Keratinocyte (primary cell): ENCODE measurements at regions not wholly inside any gene's neighbourhood (a gene's known extent, or its start where the extent isn't known, plus 50 kb on each side); places are given as distances from the start of the nearest gene placed in this dataset.

Source experiments
- DNase-seq: peaks from one replicate; pipeline ENCODE4 v3.0.0-alpha.2; 2011; ENCODE audit warnings: low read depth, missing footprints, low spot score
- FAIRE-seq: peaks from 2 replicates; lab custom pipeline; 2011; peaks lifted over from hg19 to GRCh38; lab: Jason Lieb, UNC
- H2AFZ ChIP-seq: 2 replicates; pipeline ENCODE4 v1.6.0; 2012; ENCODE audit warnings: low read length, control low read depth, inconsistent platforms; ENCODE audit not compliant: control insufficient read depth
- H3K27ac ChIP-seq: 2 replicates; pipeline ENCODE4 v1.5.1; 2011; ENCODE audit warnings: low read length; ENCODE audit not compliant: control insufficient read depth, insufficient read depth
- H3K27me3 ChIP-seq: 3 replicates; pipeline ENCODE4 v1.6.0; 2011; ENCODE audit warnings: low read length; ENCODE audit not compliant: control insufficient read depth, insufficient read depth; ENCODE audit errors: extremely low read depth
- H3K36me3 ChIP-seq, 2 experiments: 2 replicates in 1 of 2; 3 replicates in 1 of 2; pipeline ENCODE4 v1.5.1; 2011; ENCODE audit warnings: low read length in 2 of 2, mild to moderate bottlenecking in 1 of 2; ENCODE audit not compliant: control insufficient read depth in 2 of 2, insufficient read depth in 2 of 2; ENCODE audit errors: extremely low read depth in 1 of 2
- H3K4me1 ChIP-seq: 3 replicates; pipeline ENCODE4 v1.5.1; 2011; ENCODE audit warnings: low read length; ENCODE audit not compliant: control insufficient read depth, insufficient read depth; ENCODE audit errors: extremely low read depth
- H3K4me2 ChIP-seq: 3 replicates; pipeline ENCODE4 v1.6.0; 2011; ENCODE audit warnings: low read depth, low read length; ENCODE audit not compliant: control insufficient read depth, insufficient read depth; ENCODE audit errors: extremely low read depth
- H3K4me3 ChIP-seq, 3 experiments: fragments of 200-600 bp in 1 of 3; sonication (generic) in 1 of 3; 2 replicates in 2 of 3; 3 replicates in 1 of 3; pipeline ENCODE4 v1.5.1; 2011 to 2016; ENCODE audit warnings: low read length in 3 of 3, mild to moderate bottlenecking in 3 of 3, control low read depth in 2 of 3, inconsistent platforms in 1 of 3, low read depth in 1 of 3, mixed read lengths in 1 of 3, mixed run types in 1 of 3, moderate library complexity in 1 of 3; ENCODE audit not compliant: control insufficient read depth in 2 of 3, insufficient read depth in 2 of 3; ENCODE audit errors: extremely low read depth in 1 of 3
- H3K79me2 ChIP-seq: 2 replicates; pipeline ENCODE4 v1.6.0; 2012; ENCODE audit warnings: low read length; ENCODE audit not compliant: control insufficient read depth, insufficient read depth
- H3K9ac ChIP-seq: 3 replicates; pipeline ENCODE4 v1.6.0; 2011; ENCODE audit warnings: low read length; ENCODE audit not compliant: control insufficient read depth, insufficient read depth; ENCODE audit errors: extremely low read depth
- H3K9me1 ChIP-seq: 3 replicates; pipeline ENCODE4 v1.6.0; 2011; ENCODE audit warnings: low read length; ENCODE audit not compliant: control insufficient read depth, insufficient read depth; ENCODE audit errors: extremely low read depth
- H3K9me3 ChIP-seq: 2 replicates; pipeline ENCODE4 v1.5.1; 2012; ENCODE audit warnings: low read depth, low read length; ENCODE audit not compliant: control insufficient read depth
- H4K20me1 ChIP-seq: 3 replicates; pipeline ENCODE4 v1.6.0; 2011; ENCODE audit warnings: low read length; ENCODE audit not compliant: control insufficient read depth, insufficient read depth; ENCODE audit errors: extremely low read depth
- EZH2 ChIP-seq: IDR thresholded peaks from one replicate; pipeline ENCODE4 v1.6.1; 2012; ENCODE audit warnings: inconsistent platforms, mild to moderate bottlenecking, low read length, moderate library complexity
- dilution Hi-C: fragments of 300-500 bp; cut with MboI; formaldehyde crosslinking; loops from one replicate; pipeline ENCODE4 v1.7.0; 2020; ENCODE audit warnings: low sequenced_read_pairs; ENCODE audit not compliant: extremely low pct_ligation_motif_present
- TF ChIP-seq, protein P1 (sequence below), 3 experiments: IDR thresholded peaks in 1 of 3; conservative IDR thresholded peaks in 1 of 3; optimal IDR thresholded peaks in 1 of 3; 2 replicates in 2 of 3; 3 replicates in 1 of 3; pipeline versions ENCODE3 to v1.5.1; 2011; ENCODE audit warnings: low read length in 3 of 3, mild to moderate bottlenecking in 3 of 3, moderate library complexity in 2 of 3, control low read depth in 1 of 3, inconsistent platforms in 1 of 3; ENCODE audit not compliant: insufficient read depth in 2 of 3; ENCODE audit errors: extremely low read depth in 1 of 3

DNA sequence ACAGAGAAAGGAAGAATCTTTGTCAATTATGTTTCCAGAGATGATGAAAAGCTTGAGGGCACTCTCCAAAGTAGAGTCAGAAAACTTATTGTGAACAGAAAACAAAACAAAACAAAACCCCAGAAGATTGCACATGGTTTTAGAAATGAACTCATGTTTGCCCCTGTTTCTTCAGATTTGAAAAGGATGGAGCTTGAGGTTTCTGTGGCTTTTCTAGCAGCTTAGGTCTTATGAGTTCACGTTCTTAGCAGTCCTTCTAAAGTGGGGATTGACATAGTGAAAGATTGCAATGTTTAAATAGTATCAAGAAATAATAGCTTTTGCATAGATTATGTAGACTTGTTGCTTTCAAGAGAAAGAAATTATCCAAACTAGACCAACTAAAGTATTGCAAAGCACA is 421.8 kb downstream of the GBA3 start:
- FAIRE-seq = no peak

DNA sequence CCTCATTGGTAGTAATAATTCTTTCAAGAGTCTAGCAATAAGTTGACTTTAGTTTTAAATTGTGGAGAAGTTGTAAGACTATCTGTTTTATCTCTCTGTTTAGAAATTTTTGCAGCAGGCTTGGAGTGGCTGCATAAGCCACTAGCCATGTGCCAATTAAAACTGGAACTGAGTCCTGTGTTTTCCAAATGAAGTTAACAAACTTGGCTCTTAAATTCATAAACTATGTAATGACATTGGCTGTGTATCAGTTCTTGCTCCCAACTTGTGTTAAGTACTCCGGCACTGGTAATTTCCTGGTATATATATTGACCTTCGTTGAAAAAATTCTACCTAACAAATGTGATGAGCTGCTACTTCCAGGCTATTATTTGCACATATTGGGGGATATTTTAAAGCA is 420.4 kb downstream of the GBA3 start:
- Histone ChIP-seq H3K27ac (no peak overlapping the region), H3K4me3 (no peak overlapping the region), H3K4me1 (no peaks in the 10 kb centered on the region), H3K9me1 (no peaks in the 10 kb centered on the region), H3K9ac (no peak overlapping the region), H4K20me1 (no peaks in the 10 kb centered on the region), H3K4me2 (no peak overlapping the region), H3K9me3 (no peaks in the 10 kb centered on the region), H3K79me2 (no peaks in the 10 kb centered on the region), H3K36me3 (no peaks in the 10 kb centered on the region), H3K27me3 (no peaks in the 10 kb centered on the region), H2AFZ (no peak overlapping the region)
- dilution Hi-C loops = no loop called here
- FAIRE-seq (no peak), DNase-seq (no peak)
- TF ChIP-seq, protein P1, sequence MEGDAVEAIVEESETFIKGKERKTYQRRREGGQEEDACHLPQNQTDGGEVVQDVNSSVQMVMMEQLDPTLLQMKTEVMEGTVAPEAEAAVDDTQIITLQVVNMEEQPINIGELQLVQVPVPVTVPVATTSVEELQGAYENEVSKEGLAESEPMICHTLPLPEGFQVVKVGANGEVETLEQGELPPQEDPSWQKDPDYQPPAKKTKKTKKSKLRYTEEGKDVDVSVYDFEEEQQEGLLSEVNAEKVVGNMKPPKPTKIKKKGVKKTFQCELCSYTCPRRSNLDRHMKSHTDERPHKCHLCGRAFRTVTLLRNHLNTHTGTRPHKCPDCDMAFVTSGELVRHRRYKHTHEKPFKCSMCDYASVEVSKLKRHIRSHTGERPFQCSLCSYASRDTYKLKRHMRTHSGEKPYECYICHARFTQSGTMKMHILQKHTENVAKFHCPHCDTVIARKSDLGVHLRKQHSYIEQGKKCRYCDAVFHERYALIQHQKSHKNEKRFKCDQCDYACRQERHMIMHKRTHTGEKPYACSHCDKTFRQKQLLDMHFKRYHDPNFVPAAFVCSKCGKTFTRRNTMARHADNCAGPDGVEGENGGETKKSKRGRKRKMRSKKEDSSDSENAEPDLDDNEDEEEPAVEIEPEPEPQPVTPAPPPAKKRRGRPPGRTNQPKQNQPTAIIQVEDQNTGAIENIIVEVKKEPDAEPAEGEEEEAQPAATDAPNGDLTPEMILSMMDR (optimal IDR thresholded peaks at IDR 0.05 in 1 of 3, IDR thresholded peaks at IDR 0.05 in 1 of 3, conservative IDR thresholded peaks at IDR 0.05 in 1 of 3; ENCODE audit: extremely low read depth in 1 of 3, insufficient read depth in 2 of 3, low read length in 3 of 3) = no peak
- TF ChIP-seq EZH2 = no peak

More for the DNA sequence above, 421.8 kb downstream of the GBA3 start:
- no peak overlapping the region for H2AFZ ChIP-seq
- DNase-seq = no peak
- no peak overlapping the region for H3K4me3 ChIP-seq
- no peaks in the 10 kb centered on the region for H3K4me1 ChIP-seq
- H3K9me1 ChIP-seq = no peaks in the 10 kb centered on the region
- no peak overlapping the region for H3K27ac ChIP-seq
- H3K4me2 ChIP-seq = no peak overlapping the region
- dilution Hi-C loops = no loop called here
- H4K20me1 ChIP-seq = no peaks in the 10 kb centered on the region
- H3K9me3 ChIP-seq = no peaks in the 10 kb centered on the region
- no peaks in the 10 kb centered on the region for H3K27me3 ChIP-seq
- no peaks in the 10 kb centered on the region for H3K36me3 ChIP-seq
- no peak for TF ChIP-seq EZH2
- TF ChIP-seq, protein P1 (optimal IDR thresholded peaks at IDR 0.05 in 1 of 3, IDR thresholded peaks at IDR 0.05 in 1 of 3, conservative IDR thresholded peaks at IDR 0.05 in 1 of 3; ENCODE audit: extremely low read depth in 1 of 3, insufficient read depth in 2 of 3, low read length in 3 of 3) = no peak
- no peaks in the 10 kb centered on the region for H3K79me2 ChIP-seq
- no peak overlapping the region for H3K9ac ChIP-seq
